ENCODE measurements at regions not wholly inside any gene's neighbourhood (a gene's known extent, or its start where the extent isn't known, plus 50 kb on each side); places are given as distances from the start of the nearest gene placed in this dataset.

DNA sequence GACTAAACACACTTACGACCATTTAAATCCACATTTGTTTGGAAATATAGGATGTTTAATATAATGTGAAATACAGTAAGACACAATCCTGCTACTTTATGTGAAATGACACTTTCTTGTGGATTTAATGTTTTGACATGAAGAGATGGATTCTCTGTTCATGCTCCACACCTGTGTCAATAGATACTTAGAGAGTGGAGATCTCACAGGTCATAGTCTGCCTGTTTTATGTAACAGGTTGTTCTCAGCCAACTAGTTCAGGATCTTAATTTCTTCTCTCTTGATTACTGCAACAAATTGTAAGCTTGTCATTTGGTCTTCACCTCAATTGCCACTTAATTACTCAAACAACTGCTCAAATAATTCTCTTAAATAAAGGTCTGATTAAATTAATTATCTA, 1621.2 kb downstream of the PCDH7 start:
- TF ChIP-seq OSR1 (CRISPR knock-in tag; IDR thresholded peaks at IDR 0.05) = no peak
- no peak for TF ChIP-seq ZNF8 (CRISPR knock-in tag; IDR thresholded peaks at IDR 0.05)
- TF ChIP-seq GLIS3 (CRISPR knock-in tag; IDR thresholded peaks at IDR 0.05) = no peak
- no peak for TF ChIP-seq BACH2 (CRISPR knock-in tag; IDR thresholded peaks at IDR 0.05; ENCODE audit: borderline replicate concordance)
- no peak for TF ChIP-seq ZNF70 (CRISPR knock-in tag; IDR thresholded peaks at IDR 0.05)
- no peak for TF ChIP-seq ARNTL (CRISPR knock-in tag; IDR thresholded peaks at IDR 0.05; ENCODE audit: borderline replicate concordance, low read depth)
- no peak for TF ChIP-seq ZFP3 (CRISPR knock-in tag; IDR thresholded peaks at IDR 0.05)
- TF ChIP-seq POU6F1 (CRISPR knock-in tag; IDR thresholded peaks at IDR 0.05; ENCODE audit: borderline replicate concordance, low read depth) = no peak
- TF ChIP-seq RARB (CRISPR knock-in tag; IDR thresholded peaks at IDR 0.05) = no peak
- no peak for TF ChIP-seq SNAI2 (CRISPR knock-in tag; IDR thresholded peaks at IDR 0.05)
- TF ChIP-seq, protein P1, sequence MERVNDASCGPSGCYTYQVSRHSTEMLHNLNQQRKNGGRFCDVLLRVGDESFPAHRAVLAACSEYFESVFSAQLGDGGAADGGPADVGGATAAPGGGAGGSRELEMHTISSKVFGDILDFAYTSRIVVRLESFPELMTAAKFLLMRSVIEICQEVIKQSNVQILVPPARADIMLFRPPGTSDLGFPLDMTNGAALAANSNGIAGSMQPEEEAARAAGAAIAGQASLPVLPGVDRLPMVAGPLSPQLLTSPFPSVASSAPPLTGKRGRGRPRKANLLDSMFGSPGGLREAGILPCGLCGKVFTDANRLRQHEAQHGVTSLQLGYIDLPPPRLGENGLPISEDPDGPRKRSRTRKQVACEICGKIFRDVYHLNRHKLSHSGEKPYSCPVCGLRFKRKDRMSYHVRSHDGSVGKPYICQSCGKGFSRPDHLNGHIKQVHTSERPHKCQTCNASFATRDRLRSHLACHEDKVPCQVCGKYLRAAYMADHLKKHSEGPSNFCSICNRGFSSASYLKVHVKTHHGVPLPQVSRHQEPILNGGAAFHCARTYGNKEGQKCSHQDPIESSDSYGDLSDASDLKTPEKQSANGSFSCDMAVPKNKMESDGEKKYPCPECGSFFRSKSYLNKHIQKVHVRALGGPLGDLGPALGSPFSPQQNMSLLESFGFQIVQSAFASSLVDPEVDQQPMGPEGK (CRISPR knock-in tag; IDR thresholded peaks at IDR 0.05; ENCODE audit: borderline replicate concordance) = no peak
- TF ChIP-seq CSDC2 (CRISPR knock-in tag; IDR thresholded peaks at IDR 0.05) = no peak
- TF ChIP-seq, protein P2, sequence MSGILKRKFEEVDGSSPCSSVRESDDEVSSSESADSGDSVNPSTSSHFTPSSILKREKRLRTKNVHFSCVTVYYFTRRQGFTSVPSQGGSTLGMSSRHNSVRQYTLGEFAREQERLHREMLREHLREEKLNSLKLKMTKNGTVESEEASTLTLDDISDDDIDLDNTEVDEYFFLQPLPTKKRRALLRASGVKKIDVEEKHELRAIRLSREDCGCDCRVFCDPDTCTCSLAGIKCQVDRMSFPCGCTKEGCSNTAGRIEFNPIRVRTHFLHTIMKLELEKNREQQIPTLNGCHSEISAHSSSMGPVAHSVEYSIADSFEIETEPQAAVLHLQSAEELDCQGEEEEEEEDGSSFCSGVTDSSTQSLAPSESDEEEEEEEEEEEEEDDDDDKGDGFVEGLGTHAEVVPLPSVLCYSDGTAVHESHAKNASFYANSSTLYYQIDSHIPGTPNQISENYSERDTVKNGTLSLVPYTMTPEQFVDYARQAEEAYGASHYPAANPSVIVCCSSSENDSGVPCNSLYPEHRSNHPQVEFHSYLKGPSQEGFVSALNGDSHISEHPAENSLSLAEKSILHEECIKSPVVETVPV (CRISPR knock-in tag; IDR thresholded peaks at IDR 0.05) = no peak

Measured in SK-N-SH treated with all-trans-retinoic acid at 6 μM for 48 hours (cell line).